Kidney epithelial cell (primary cell): ENCODE measurements at regions not wholly inside any gene's neighbourhood (a gene's known extent, or its start where the extent isn't known, plus 50 kb on each side); places are given as distances from the start of the nearest gene placed in this dataset.
"Not testable (repeated sequence)": the region's sequence is repeated elsewhere in the genome, so short reads cannot be mapped to it uniquely, and the experiment has no call there.

Source experiments
- DNase-seq: peaks from one replicate; pipeline ENCODE4 v3.0.0-alpha.2; 2010; ENCODE audit warnings: low read depth
- H3K27me3 ChIP-seq: 2 replicates; pipeline ENCODE4 v1.6.0; 2011; ENCODE audit warnings: low read length; ENCODE audit not compliant: control insufficient read depth, insufficient read depth
- H3K36me3 ChIP-seq: 2 replicates; pipeline ENCODE4 v1.5.1; 2011; ENCODE audit warnings: low read length; ENCODE audit not compliant: control insufficient read depth, insufficient read depth
- H3K4me3 ChIP-seq: 2 replicates; pipeline ENCODE4 v1.5.1; 2011; ENCODE audit warnings: low read depth, mild to moderate bottlenecking, control low read depth, low read length
- TF ChIP-seq, protein P1 (sequence below): IDR thresholded peaks from 2 replicates; pipeline ENCODE4 v1.5.1; 2011; ENCODE audit warnings: mild to moderate bottlenecking, moderate library complexity, low read length, control low read depth, inconsistent platforms; ENCODE audit not compliant: insufficient read depth, poor library complexity, severe bottlenecking

DNA sequence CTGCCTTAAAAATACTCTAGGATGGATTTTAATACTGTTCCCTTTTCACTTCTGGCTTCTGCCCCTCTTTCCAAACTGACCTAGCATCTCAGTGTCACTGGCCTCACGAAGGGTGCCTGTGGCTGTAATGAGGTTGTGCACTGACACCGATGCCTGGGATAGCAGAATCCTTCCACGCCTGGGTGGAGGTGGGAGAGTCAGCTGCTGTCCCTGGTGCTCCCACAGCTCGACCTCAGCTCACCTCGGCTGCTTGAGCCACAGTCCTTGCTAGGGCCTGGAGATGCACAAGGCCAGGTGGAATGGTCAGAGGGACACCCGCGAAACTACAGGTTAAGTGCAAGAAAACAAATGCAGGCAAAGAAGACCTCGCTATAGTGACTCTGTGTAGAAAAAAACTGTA lies 123.4 kb upstream of the ACBD5 start:
- Histone ChIP-seq H3K36me3 (no peaks in the 10 kb centered on the region), H3K4me3 (no peak overlapping the region), H3K27me3 (no peaks in the 10 kb centered on the region)
- no peak for DNase-seq
- TF ChIP-seq, protein P1, sequence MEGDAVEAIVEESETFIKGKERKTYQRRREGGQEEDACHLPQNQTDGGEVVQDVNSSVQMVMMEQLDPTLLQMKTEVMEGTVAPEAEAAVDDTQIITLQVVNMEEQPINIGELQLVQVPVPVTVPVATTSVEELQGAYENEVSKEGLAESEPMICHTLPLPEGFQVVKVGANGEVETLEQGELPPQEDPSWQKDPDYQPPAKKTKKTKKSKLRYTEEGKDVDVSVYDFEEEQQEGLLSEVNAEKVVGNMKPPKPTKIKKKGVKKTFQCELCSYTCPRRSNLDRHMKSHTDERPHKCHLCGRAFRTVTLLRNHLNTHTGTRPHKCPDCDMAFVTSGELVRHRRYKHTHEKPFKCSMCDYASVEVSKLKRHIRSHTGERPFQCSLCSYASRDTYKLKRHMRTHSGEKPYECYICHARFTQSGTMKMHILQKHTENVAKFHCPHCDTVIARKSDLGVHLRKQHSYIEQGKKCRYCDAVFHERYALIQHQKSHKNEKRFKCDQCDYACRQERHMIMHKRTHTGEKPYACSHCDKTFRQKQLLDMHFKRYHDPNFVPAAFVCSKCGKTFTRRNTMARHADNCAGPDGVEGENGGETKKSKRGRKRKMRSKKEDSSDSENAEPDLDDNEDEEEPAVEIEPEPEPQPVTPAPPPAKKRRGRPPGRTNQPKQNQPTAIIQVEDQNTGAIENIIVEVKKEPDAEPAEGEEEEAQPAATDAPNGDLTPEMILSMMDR = no peak

DNA sequence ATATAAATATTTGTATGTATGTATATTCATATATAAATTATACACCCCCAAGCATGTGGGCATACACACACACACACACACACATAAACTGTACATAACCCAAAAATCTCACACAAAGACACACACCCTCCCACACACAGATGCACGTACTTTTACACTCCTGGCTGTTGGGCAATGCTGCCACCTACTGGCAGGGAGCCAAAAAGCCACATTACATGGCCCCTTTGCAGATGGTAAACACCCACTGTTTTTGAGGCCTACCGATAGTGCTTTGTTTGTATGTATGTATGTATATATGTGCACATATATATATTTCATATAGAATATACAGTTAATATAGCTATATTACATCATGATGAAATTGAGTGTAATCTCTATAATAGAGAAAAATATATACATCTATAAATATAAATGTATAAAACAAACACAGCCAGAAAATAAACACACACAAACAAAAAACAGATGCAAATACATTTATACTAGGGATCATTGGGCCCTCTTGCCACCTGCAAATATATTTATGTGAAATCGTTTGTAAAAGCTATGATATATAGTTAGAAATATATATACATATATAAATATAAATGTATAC lies 120.1 kb upstream of the ACBD5 start:
- Histone ChIP-seq H3K27me3 (no peaks in the 10 kb centered on the region), H3K36me3 (no peaks in the 10 kb centered on the region), H3K4me3 (no peak overlapping the region)
- DNase-seq = peak; percentile 19
- TF ChIP-seq, protein P1 = peak; percentile 88

DNA sequence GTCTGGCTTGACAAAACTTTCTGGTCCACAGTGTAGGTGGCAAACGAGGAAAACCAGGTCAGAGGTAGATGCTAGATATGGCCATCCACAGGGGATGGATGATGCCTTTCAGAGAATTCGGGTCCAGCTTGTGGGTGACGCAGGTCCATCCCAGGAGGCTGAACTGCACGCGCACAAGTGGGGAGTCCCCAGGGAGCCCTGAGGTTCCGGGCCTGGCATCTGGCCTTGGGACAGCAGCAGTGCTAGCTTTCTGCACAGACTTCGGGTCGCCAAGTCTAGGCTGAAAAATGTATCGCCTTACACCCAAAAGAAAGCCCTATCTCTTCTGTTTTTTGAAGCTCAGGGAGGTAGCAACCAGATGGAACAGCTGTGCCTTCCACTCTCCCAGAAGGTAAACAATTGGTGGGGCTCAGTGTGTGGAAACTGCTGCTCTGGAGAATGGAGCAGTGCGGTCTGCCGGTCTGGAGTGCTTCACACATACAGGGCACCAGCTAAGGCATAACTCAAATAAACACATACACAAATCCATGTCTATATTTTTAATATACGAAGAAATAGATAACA lies 119.3 kb upstream of the ACBD5 start:
- H3K36me3 ChIP-seq = no peaks in the 10 kb centered on the region
- TF ChIP-seq, protein P1 = no peak
- DNase-seq = no peak
- H3K27me3 ChIP-seq = no peaks in the 10 kb centered on the region
- H3K4me3 ChIP-seq = no peak overlapping the region

DNA sequence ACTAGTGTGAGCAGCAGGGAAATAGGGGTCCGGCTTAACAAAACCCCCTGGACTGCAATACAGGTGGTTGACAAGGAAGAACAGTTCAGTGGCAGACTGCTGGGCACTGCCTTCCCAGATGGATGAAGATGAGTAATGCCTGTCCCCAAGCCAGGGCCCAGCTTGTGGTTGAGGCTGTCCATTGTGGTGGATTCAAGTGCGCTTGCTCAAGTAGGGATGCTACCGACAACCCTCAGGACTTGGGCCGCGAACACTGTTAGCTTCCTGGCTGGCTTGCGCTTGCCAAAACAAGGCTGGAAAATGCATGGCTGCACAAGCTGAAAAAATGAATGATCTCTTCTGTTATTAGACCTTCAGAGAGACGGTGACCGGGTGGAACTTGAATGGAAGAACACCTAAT lies 116.1 kb upstream of the ACBD5 start:
- Histone ChIP-seq H3K36me3 (no peaks in the 10 kb centered on the region), H3K27me3 (no peaks in the 10 kb centered on the region), H3K4me3 (no peak overlapping the region)
- DNase-seq = no peak
- TF ChIP-seq, protein P1 = no peak

DNA sequence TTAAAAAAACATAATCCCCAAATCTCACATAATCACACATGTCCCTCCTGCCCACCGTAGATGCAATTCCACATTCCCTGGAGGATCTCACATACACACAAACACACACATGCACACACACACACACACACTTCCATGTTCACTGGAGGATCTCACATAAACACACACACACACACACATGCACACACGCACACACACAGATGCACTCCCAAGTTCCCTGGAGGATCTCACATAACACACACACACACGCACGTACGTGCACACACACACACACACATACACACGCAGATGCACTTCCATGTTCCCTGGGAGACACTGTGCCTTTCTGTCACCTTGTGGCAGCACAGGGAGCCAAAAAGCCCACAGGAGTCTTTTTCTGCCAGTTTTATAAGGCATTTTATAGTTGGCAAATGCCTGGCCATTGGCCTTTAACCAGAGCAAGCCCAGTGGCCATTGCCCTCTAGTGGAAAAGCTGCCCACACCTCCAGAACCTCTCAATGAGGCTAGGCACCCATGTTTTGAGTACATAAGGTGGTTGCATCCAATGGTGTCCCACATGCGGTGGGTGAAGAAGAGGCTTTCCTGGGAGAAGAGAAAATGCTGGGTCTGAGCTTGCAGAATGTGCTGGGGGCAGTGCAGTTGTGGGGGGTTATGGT lies 115.4 kb upstream of the ACBD5 start:
- Histone ChIP-seq H3K36me3 (no peaks in the 10 kb centered on the region), H3K27me3 (no peaks in the 10 kb centered on the region), H3K4me3 (no peak overlapping the region)
- DNase-seq = no peak
- TF ChIP-seq, protein P1 = no peak

DNA sequence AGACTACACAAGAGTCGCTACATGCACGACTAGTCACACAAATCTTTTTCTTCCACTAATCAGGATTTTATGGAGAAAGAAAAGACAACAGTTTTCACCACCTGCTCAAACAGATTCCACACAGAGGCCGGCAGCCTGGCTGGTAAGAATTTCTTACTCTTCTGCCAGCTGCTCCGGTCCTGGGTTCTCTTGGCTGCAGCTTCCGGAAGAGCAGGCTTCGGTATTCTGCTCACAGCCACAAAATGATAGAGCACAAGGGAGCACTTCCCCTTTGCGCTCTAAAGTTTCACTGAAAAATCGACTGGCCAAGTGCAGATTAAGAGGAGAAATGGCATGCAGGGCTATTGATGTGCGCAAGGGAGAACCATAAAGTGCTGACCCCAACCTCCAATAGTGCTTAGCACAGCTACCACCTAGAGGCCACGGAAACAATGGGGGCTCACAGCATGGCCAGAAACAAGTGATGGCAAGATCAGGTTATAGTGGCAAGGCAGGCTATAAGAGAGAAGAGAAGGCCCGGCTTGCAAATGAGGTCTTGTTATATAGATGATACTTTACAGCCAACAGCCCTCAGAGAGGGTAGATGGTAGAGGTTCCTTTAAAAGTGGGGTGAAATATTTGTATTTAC lies 114.2 kb upstream of the ACBD5 start:
- not testable (repeated sequence) for H3K36me3 ChIP-seq, DNase-seq, H3K4me3 ChIP-seq, H3K27me3 ChIP-seq

DNA sequence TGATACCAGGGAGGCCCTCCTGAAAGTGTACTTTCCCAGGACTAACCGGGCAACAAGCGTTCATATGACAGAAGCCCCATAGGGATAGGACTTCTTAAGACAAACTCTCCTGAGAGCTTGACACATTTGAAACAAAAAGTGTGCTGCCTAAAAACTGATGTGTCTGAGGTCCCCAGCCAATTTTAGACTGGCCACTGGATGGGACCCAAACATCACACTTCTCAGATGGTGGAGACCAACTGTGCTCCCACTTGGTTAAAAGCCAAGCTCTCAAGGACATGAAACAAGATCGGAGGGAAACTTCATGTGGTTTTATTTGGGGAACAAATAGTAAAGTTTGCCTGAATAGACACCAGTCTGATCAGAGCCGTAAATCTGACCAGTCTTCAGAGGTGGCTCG lies 113.5 kb upstream of the ACBD5 start:
- not testable (repeated sequence) for H3K36me3 ChIP-seq, H3K27me3 ChIP-seq, H3K4me3 ChIP-seq, DNase-seq
